ENCODE measurements at regions not wholly inside any gene's neighbourhood (a gene's known extent, or its start where the extent isn't known, plus 50 kb on each side); places are given as distances from the start of the nearest gene placed in this dataset.

DNA sequence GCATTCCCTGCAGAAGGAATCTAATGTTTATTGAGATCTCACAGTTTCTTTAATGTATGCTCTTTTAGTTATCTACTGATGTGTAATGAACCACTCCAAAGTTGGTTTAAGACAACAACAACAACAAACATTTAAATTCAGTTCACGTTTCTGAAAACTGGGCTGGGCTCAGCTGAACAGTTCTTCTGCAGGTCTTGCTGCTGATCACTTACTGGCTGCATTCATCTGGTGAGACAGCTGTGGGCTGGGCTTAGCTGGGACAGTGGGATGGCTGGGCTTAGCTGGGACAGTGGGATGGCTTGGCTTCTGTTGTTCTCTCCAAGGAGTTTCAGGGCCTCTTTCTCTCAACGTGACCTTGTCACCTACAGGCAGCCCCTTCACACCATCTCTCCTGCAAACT is 544.3 kb upstream of the CDH5 start:
- H3K9me3 Mint-ChIP-seq, result peaks cover 3% of the 10 kb centered on the region
- H3K4me3 Mint-ChIP-seq, result no peak overlapping the region

DNA sequence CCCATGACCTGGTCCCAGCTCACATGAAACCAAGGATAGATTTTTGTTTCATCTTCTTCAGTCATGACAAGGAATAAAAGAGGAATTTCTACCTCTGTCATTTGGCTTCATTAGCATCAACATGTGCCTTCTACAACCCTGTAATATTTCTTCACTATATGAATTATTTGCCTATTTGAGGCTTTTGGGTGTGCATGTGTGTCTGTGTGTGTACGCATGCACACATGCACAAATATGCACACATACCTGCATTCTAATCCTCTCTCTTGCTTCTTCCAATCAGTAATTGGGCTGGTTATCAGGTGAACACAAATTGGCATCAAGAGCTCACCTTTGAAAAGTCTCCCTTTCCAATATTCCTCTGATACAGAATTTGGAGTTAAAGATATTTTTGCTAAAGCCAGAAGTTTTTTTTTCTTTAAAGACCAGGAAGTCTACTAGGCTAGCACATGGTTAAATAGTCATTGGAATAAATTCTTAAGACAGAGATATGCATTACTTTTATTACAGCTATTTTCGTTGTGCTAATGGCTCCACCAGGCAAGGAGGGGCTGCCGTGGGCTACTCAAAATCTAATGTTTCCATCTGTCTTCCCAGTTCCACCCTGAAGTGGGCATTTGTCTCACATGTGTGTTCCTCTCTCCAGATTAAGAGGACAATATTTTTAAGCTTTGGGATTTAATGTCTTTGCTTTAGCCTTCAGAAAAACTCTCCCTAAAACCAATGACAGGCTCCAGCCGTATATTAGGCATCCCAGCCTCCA is 547.2 kb upstream of the CDH5 start:
- Mint-ChIP-seq H3K4me1 (no peaks in the 10 kb centered on the region), H3K9me3 (no peaks in the 10 kb centered on the region), H3K27me3 (ENCODE audit: low read depth) (no peaks in the 10 kb centered on the region), H3K36me3 (ENCODE audit: low read depth) (no peaks in the 10 kb centered on the region), H3K4me3 (no peak overlapping the region), H3K27ac (ENCODE audit: unreplicated experiment) (no peak overlapping the region)
- DNase-seq (ENCODE audit: low read depth, low spot score), result no peak
- TF ChIP-seq, protein P1, sequence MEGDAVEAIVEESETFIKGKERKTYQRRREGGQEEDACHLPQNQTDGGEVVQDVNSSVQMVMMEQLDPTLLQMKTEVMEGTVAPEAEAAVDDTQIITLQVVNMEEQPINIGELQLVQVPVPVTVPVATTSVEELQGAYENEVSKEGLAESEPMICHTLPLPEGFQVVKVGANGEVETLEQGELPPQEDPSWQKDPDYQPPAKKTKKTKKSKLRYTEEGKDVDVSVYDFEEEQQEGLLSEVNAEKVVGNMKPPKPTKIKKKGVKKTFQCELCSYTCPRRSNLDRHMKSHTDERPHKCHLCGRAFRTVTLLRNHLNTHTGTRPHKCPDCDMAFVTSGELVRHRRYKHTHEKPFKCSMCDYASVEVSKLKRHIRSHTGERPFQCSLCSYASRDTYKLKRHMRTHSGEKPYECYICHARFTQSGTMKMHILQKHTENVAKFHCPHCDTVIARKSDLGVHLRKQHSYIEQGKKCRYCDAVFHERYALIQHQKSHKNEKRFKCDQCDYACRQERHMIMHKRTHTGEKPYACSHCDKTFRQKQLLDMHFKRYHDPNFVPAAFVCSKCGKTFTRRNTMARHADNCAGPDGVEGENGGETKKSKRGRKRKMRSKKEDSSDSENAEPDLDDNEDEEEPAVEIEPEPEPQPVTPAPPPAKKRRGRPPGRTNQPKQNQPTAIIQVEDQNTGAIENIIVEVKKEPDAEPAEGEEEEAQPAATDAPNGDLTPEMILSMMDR (conservative IDR thresholded peaks at IDR 0.05), result no peak

More for the DNA sequence above, 544.3 kb upstream of the CDH5 start:
- TF ChIP-seq, protein P1 (conservative IDR thresholded peaks at IDR 0.05), result no peak
- DNase-seq (ENCODE audit: low read depth, low spot score), result no peak
- Mint-ChIP-seq H3K4me1 (peaks cover 6% of the 10 kb centered on the region), H3K36me3 (ENCODE audit: low read depth) (no peaks in the 10 kb centered on the region), H3K27ac (ENCODE audit: unreplicated experiment) (no peak overlapping the region), H3K27me3 (ENCODE audit: low read depth) (no peaks in the 10 kb centered on the region)

DNA sequence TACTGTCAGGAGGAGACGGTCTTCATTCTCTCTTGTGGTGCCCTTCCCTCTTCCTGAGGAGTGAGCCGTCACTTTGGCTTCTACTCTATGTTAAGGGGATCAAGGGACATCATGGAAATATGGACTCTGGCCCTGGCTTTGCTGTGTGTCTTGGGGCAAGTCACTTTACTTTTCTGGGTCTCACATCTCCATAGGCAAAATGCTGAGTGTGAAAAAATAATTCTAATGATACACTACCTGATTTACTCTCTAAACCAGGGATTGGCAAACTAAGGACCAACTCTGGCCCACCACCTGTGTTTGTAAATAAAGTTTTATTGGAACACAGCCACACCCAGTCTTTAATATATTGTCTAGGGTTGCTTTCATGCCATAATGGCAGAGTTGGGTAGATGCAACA is 548.7 kb upstream of the CDH5 start:
- no peak overlapping the region for H3K4me3 Mint-ChIP-seq
- H3K9me3 Mint-ChIP-seq, result no peaks in the 10 kb centered on the region
- TF ChIP-seq, protein P1 (conservative IDR thresholded peaks at IDR 0.05), result no peak
- no peaks in the 10 kb centered on the region for H3K27me3 Mint-ChIP-seq (ENCODE audit: low read depth)
- no peak overlapping the region for H3K27ac Mint-ChIP-seq (ENCODE audit: unreplicated experiment)
- DNase-seq (ENCODE audit: low read depth, low spot score), result no peak
- H3K36me3 Mint-ChIP-seq (ENCODE audit: low read depth), result no peaks in the 10 kb centered on the region
- H3K4me1 Mint-ChIP-seq, result no peaks in the 10 kb centered on the region

DNA sequence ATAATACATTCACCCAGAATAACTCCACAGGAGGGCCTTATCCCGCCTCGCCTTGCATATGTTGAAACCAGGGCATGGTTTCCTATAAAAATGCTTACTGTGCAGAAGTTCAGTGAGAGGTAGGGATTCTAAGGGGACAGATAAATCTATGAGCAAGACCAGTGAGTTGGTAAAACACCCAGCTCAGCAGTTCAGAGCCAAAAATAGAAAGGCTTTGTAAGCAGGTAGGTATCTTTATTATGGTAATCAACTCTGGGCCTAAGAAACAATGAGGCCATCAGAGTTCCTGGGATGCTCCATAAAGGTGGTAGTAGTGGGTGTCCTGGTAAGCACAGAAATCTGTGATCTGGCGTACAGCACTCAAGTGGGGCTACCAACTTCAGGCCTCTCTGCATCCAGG is 549.4 kb upstream of the CDH5 start:
- TF ChIP-seq, protein P1 (conservative IDR thresholded peaks at IDR 0.05), result no peak
- Mint-ChIP-seq H3K4me1 (no peaks in the 10 kb centered on the region), H3K9me3 (no peaks in the 10 kb centered on the region), H3K27ac (ENCODE audit: unreplicated experiment) (no peak overlapping the region), H3K4me3 (no peak overlapping the region), H3K36me3 (ENCODE audit: low read depth) (no peaks in the 10 kb centered on the region), H3K27me3 (ENCODE audit: low read depth) (no peaks in the 10 kb centered on the region)
- no peak for DNase-seq (ENCODE audit: low read depth, low spot score)

DNA sequence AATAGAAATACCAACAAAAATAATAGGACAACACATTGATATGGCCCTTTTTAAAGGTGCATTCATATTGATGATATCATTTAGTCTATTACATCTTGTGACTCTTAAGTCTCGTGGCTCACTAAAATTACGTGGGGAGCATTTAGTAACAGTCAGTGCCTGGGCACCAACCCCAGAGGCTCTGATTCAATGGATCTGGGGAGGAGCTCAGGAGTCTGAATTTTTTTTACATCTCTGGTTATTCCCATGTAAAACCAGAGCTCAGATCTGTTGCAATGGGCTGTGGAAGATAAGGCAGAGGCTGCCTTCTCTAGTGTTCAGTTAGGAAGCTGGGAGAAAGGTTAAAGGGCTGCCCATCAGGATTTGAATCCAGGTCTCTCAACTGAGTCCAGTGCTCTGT is 549.9 kb upstream of the CDH5 start:
- no peaks in the 10 kb centered on the region for H3K36me3 Mint-ChIP-seq (ENCODE audit: low read depth)
- H3K27me3 Mint-ChIP-seq (ENCODE audit: low read depth), result no peaks in the 10 kb centered on the region
- TF ChIP-seq, protein P1 (conservative IDR thresholded peaks at IDR 0.05), result no peak
- H3K27ac Mint-ChIP-seq (ENCODE audit: unreplicated experiment), result no peak overlapping the region
- no peaks in the 10 kb centered on the region for H3K4me1 Mint-ChIP-seq
- DNase-seq (ENCODE audit: low read depth, low spot score), result no peak
- no peaks in the 10 kb centered on the region for H3K9me3 Mint-ChIP-seq
- H3K4me3 Mint-ChIP-seq, result no peak overlapping the region
